ENCODE measurements at regions not wholly inside any gene's neighbourhood (a gene's known extent, or its start where the extent isn't known, plus 50 kb on each side); places are given as distances from the start of the nearest gene placed in this dataset.

- FAIRE-seq: no peak
These were observed 332.5 kb upstream of the NRIP1 start for GRCh38 chr21:15397258-15397657.

GRCh38 chr21:15400905-15401304 is 328.9 kb upstream of the USP25 start:
- FAIRE-seq: no peak

- FAIRE-seq: no peak
These were observed 328.5 kb upstream of the USP25 start for GRCh38 chr21:15401331-15401730.

GRCh38 chr21:15405214-15405613 is 324.6 kb upstream of the USP25 start:
- no peak for FAIRE-seq

- no peak for FAIRE-seq
These were observed 323.0 kb upstream of the USP25 start for GRCh38 chr21:15406791-15407190.

- no peak for FAIRE-seq
These were observed 322.2 kb upstream of the USP25 start for GRCh38 chr21:15407585-15407984.

- FAIRE-seq: no peak
These were observed 321.7 kb upstream of the USP25 start for GRCh38 chr21:15408089-15408488.

- no peak for FAIRE-seq
These were observed 320.8 kb upstream of the USP25 start for GRCh38 chr21:15409031-15409430.

- no peak for FAIRE-seq
These were observed 318.9 kb upstream of the USP25 start for GRCh38 chr21:15410853-15411252.

GRCh38 chr21:15414057-15414456 is 315.7 kb upstream of the USP25 start:
- FAIRE-seq: peak; percentile 62

GRCh38 chr21:15415541-15416261 is 314.1 kb upstream of the USP25 start:
- no peak for FAIRE-seq

GRCh38 chr21:15421441-15421881 is 308.3 kb upstream of the USP25 start:
- no peak for FAIRE-seq

- no peak for FAIRE-seq
These were observed 307.8 kb upstream of the USP25 start for GRCh38 chr21:15421947-15422346.

GRCh38 chr21:15422783-15423182 is 307.0 kb upstream of the USP25 start:
- FAIRE-seq: no peak

- no peak for FAIRE-seq
These were observed 305.9 kb upstream of the USP25 start for GRCh38 chr21:15423676-15424445.

GRCh38 chr21:15425049-15425448 is 304.7 kb upstream of the USP25 start:
- no peak for FAIRE-seq

GRCh38 chr21:15430023-15430422 is 299.8 kb upstream of the USP25 start:
- no peak for FAIRE-seq

GRCh38 chr21:15430577-15430976 is 299.2 kb upstream of the USP25 start:
- no peak for FAIRE-seq

- no peak for FAIRE-seq
These were observed 298.7 kb upstream of the USP25 start for GRCh38 chr21:15431053-15431452.

- FAIRE-seq: no peak
These were observed 296.7 kb upstream of the USP25 start for GRCh38 chr21:15433091-15433490.

GRCh38 chr21:15434163-15434905 is 295.4 kb upstream of the USP25 start:
- FAIRE-seq: no peak

- no peak for FAIRE-seq
These were observed 293.8 kb upstream of the USP25 start for GRCh38 chr21:15436031-15436430.

- FAIRE-seq: no peak
These were observed 291.9 kb upstream of the USP25 start for GRCh38 chr21:15437883-15438282.

- FAIRE-seq: no peak
These were observed 290.1 kb upstream of the USP25 start for GRCh38 chr21:15439726-15440125.
